ENCODE measurements at regions not wholly inside any gene's neighbourhood (a gene's known extent, or its start where the extent isn't known, plus 50 kb on each side); places are given as distances from the start of the nearest gene placed in this dataset.
"Not testable (repeated sequence)": the region's sequence is repeated elsewhere in the genome, so short reads cannot be mapped to it uniquely, and the experiment has no call there.

DNA sequence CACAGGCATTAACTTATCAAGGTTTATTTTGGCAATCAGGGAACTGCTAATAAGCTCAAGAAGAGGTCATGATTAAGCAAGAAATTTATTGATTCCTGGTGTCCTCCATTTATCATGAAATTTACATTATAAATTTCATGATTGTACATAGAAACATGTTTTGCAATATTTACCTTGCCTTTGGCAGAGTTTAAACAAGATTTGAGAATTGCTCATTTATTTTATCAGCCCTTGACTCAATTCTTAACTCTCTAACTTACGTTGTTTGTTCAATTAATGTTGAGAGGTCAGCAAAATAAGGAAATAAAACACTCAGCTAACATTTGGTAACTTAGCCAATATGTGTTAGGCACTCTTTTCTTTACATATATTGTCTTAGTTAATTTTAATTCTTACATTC is 286.6 kb downstream of the SLC7A11 start:
- Mint-ChIP-seq H3K36me3 (ENCODE audit: low read depth) (no peaks in the 10 kb centered on the region), H3K27me3 (ENCODE audit: low read depth) (no peaks in the 10 kb centered on the region), H3K4me1 (peaks cover 3% of the 10 kb centered on the region), H3K4me3 (no peak overlapping the region), H3K27ac (ENCODE audit: unreplicated experiment) (no peak overlapping the region), H3K9me3 (no peaks in the 10 kb centered on the region)
- no peak for DNase-seq (ENCODE audit: low read depth, low spot score)
- no peak for TF ChIP-seq CTCF (conservative IDR thresholded peaks at IDR 0.05)

DNA sequence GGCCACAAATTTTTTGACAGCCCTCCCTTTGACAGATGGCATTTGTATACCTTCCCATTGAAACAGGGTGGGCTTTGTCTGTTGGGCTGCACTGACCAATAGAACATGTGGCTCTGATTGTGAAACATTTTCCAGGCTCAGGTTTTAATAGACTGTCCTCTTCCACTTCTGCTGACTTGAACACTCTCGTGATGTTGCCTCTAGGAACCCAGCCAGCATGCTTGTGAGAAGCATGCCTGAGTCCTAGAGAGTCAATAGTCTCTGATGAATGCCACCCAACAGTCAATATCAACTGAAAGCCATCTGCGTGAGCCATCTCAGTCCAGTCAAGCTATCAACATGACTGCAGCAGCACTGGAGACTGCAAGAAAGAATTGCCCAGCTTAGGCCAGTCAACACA is 290.0 kb downstream of the SLC7A11 start:
- DNase-seq (ENCODE audit: low read depth, low spot score): no peak
- no peaks in the 10 kb centered on the region for H3K4me1 Mint-ChIP-seq
- H3K4me3 Mint-ChIP-seq: no peak overlapping the region
- H3K27ac Mint-ChIP-seq (ENCODE audit: unreplicated experiment): no peak overlapping the region
- no peaks in the 10 kb centered on the region for H3K27me3 Mint-ChIP-seq (ENCODE audit: low read depth)
- peaks cover 6% of the 10 kb centered on the region for H3K9me3 Mint-ChIP-seq
- no peak for TF ChIP-seq CTCF (conservative IDR thresholded peaks at IDR 0.05)
- peaks cover 4% of the 10 kb centered on the region for H3K36me3 Mint-ChIP-seq (ENCODE audit: low read depth)

- Mint-ChIP-seq H3K4me1 (no peaks in the 10 kb centered on the region), H3K27ac (ENCODE audit: unreplicated experiment) (no peak overlapping the region), H3K36me3 (ENCODE audit: low read depth) (peaks cover 4% of the 10 kb centered on the region), H3K4me3 (no peak overlapping the region), H3K27me3 (ENCODE audit: low read depth) (no peaks in the 10 kb centered on the region), H3K9me3 (peaks cover 6% of the 10 kb centered on the region)
- no peak for DNase-seq (ENCODE audit: low read depth, low spot score)
- no peak for TF ChIP-seq CTCF (conservative IDR thresholded peaks at IDR 0.05)
Measured at GRCh38 chr4:137950286-137950685, 291.9 kb downstream of the SLC7A11 start.

DNA sequence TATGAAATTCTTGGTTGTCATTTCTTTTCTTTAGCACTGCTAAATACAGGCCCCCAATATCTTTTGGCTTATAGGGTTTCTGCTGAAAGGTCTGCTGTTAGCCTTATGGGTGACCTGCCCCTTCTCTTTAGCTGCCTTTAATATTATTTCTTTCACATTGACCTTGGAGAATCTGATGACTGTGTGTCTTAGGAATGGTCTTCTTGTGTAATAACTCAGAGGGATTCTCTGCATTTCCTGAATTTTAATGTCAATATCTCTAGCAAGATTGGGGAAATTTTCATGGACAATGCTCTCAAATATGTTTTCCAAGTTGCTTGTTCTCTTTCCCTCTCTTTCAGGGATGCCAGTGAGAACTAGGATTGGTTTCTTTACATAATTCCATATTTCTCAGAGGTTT is 292.4 kb downstream of the SLC7A11 start:
- Mint-ChIP-seq H3K9me3 (peaks cover 6% of the 10 kb centered on the region), H3K4me1 (no peaks in the 10 kb centered on the region), H3K4me3 (no peak overlapping the region), H3K27me3 (ENCODE audit: low read depth) (no peaks in the 10 kb centered on the region), H3K27ac (ENCODE audit: unreplicated experiment) (no peak overlapping the region), H3K36me3 (ENCODE audit: low read depth) (peaks cover 4% of the 10 kb centered on the region)
- DNase-seq (ENCODE audit: low read depth, low spot score): no peak
- no peak for TF ChIP-seq CTCF (conservative IDR thresholded peaks at IDR 0.05)

- no peaks in the 10 kb centered on the region for H3K4me1 Mint-ChIP-seq
Measured at GRCh38 chr4:137946453-137947174, 295.5 kb downstream of the SLC7A11 start.

GRCh38 chr4:137942815-137943214 is 299.3 kb downstream of the SLC7A11 start:
- not testable (repeated sequence) for H3K4me1 Mint-ChIP-seq; DNase-seq (ENCODE audit: low read depth, low spot score); H3K36me3 Mint-ChIP-seq (ENCODE audit: low read depth); H3K27ac Mint-ChIP-seq (ENCODE audit: unreplicated experiment); H3K9me3 Mint-ChIP-seq; H3K27me3 Mint-ChIP-seq (ENCODE audit: low read depth); H3K4me3 Mint-ChIP-seq

More at GRCh38 chr4:137946453-137947174, 295.5 kb downstream of the SLC7A11 start:
- H3K4me3 Mint-ChIP-seq: no peak overlapping the region
- DNase-seq (ENCODE audit: low read depth, low spot score): no peak
- H3K36me3 Mint-ChIP-seq (ENCODE audit: low read depth): peaks cover 4% of the 10 kb centered on the region
- peaks cover 6% of the 10 kb centered on the region for H3K9me3 Mint-ChIP-seq
- H3K27me3 Mint-ChIP-seq (ENCODE audit: low read depth): no peaks in the 10 kb centered on the region
- H3K27ac Mint-ChIP-seq (ENCODE audit: unreplicated experiment): no peak overlapping the region
- no peak for TF ChIP-seq CTCF (conservative IDR thresholded peaks at IDR 0.05)

GRCh38 chr4:137942015-137942515 is 300.1 kb downstream of the SLC7A11 start:
- H3K4me1 Mint-ChIP-seq; H3K36me3 Mint-ChIP-seq (ENCODE audit: low read depth); H3K4me3 Mint-ChIP-seq; H3K9me3 Mint-ChIP-seq; H3K27me3 Mint-ChIP-seq (ENCODE audit: low read depth); H3K27ac Mint-ChIP-seq (ENCODE audit: unreplicated experiment); DNase-seq (ENCODE audit: low read depth, low spot score): not testable (repeated sequence)

Measured in neural crest cell (in vitro differentiated cells).